Right lobe of liver (tissue), 4 donors: ENCODE measurements at regions not wholly inside any gene's neighbourhood (a gene's known extent, or its start where the extent isn't known, plus 50 kb on each side); places are given as distances from the start of the nearest gene placed in this dataset.

Experiments
- CTCF ChIP-seq, 4 donors: fragments of 200-600 bp in 3 of 4; fragments of 450-650 bp in 1 of 4; IDR thresholded peaks; one replicate each; pipeline versions ENCODE4 v1.5.1 to v1.8.0; 2016 to 2022; ENCODE audit warnings: antibody characterized with exemption in 4 of 4, mild to moderate bottlenecking in 2 of 4
- POLR2A ChIP-seq: fragments of 450-650 bp; IDR thresholded peaks from one replicate; pipeline ENCODE4 v1.6.1; 2017; ENCODE audit warnings: antibody characterized with exemption, mild to moderate bottlenecking
- donor health status: DM: no; HTN: no; CAD: no.
- donor health status: DM: no; HTN: no; CAD: no.
- donor health status: DM: no; HTN: yes; CAD: no.

- TF ChIP-seq CTCF (IDR thresholded peaks at IDR 0.05), result no peak
- TF ChIP-seq POLR2A, result no peak
These were observed 945.5 kb upstream of the AGA start for GRCh38 chr4:178387756-178388155.
